GM23338 (cell line): ENCODE measurements at regions not wholly inside any gene's neighbourhood (a gene's known extent, or its start where the extent isn't known, plus 50 kb on each side); places are given as distances from the start of the nearest gene placed in this dataset.

Experiments
- ATAC-seq: fragments of 200-7000 bp; cut with Tn5 transposase; 3 replicates; pipeline ENCODE4 v1.9.1; 2020
- DNase-seq: peaks from one replicate; pipeline ENCODE4 v3.0.0-alpha.2; 2015; ENCODE audit warnings: low spot score
- H2AFZ ChIP-seq: fragments of 200-600 bp; sonication (generic); 2 replicates; pipeline ENCODE4 v1.8.0; 2016; ENCODE audit warnings: antibody characterized with exemption, mild to moderate bottlenecking, moderate library complexity
- H3F3A ChIP-seq: fragments of 200-600 bp; sonication (generic); replicated peaks from 2 replicates; pipeline ENCODE4 v1.8.0; 2017; ENCODE audit warnings: antibody characterized with exemption, mixed run types, low read depth
- H3K27ac ChIP-seq: fragments of 200-600 bp; sonication (generic); 2 replicates; pipeline ENCODE4 v1.6.1; 2016; ENCODE audit warnings: low read depth
- H3K27me3 ChIP-seq: fragments of 200-600 bp; sonication (generic); 2 replicates; pipeline ENCODE4 v1.8.0; 2016; ENCODE audit warnings: mild to moderate bottlenecking, mixed run types, moderate library complexity; ENCODE audit not compliant: insufficient read depth
- H3K36me3 ChIP-seq: fragments of 200-600 bp; sonication (generic); 2 replicates; pipeline ENCODE4 v1.8.0; 2016; ENCODE audit warnings: mild to moderate bottlenecking; ENCODE audit not compliant: insufficient read depth
- H3K4me1 ChIP-seq: fragments of 200-600 bp; sonication (generic); 2 replicates; pipeline ENCODE4 v1.8.0; 2016; ENCODE audit warnings: mild to moderate bottlenecking, moderate library complexity; ENCODE audit not compliant: insufficient read depth
- H3K4me2 ChIP-seq: fragments of 200-600 bp; sonication (generic); 2 replicates; pipeline ENCODE4 v1.7.1; 2017; ENCODE audit warnings: mixed run types
- H3K4me3 ChIP-seq: fragments of 200-600 bp; sonication (generic); 2 replicates; pipeline ENCODE4 v1.6.1; 2016; ENCODE audit warnings: mixed run types
- H3K79me2 ChIP-seq: fragments of 200-600 bp; sonication (generic); replicated peaks from 2 replicates; pipeline ENCODE4 v1.8.0; 2017; ENCODE audit warnings: mild to moderate bottlenecking; ENCODE audit not compliant: insufficient read depth
- H3K9me2 ChIP-seq: fragments of 200-600 bp; sonication (generic); 2 replicates; pipeline ENCODE4 v1.8.0; 2017; ENCODE audit not compliant: insufficient read depth
- H4K20me1 ChIP-seq: fragments of 200-600 bp; sonication (generic); replicated peaks from 2 replicates; pipeline ENCODE4 v1.8.0; 2017; ENCODE audit warnings: mild to moderate bottlenecking; ENCODE audit not compliant: insufficient read depth
- H3K27ac Mint-ChIP-seq: 2 replicates; pipeline ENCODE4 v1.8.0; 2020; ENCODE audit warnings: inconsistent platforms, mild to moderate bottlenecking, moderate library complexity, mixed read lengths
- H3K27me3 Mint-ChIP-seq: 3 replicates; pipeline ENCODE4 v1.8.0; 2022; ENCODE audit warnings: low read depth, mild to moderate bottlenecking, moderate library complexity, mixed read lengths, inconsistent platforms; ENCODE audit not compliant: insufficient read depth, poor library complexity
- H3K36me3 Mint-ChIP-seq: 3 replicates; pipeline ENCODE4 v1.8.0; 2021; ENCODE audit warnings: low read depth, mild to moderate bottlenecking, inconsistent platforms, moderate library complexity, mixed read lengths
- H3K4me1 Mint-ChIP-seq: 3 replicates; pipeline ENCODE4 v1.8.0; 2020; ENCODE audit warnings: mild to moderate bottlenecking, inconsistent platforms, mixed read lengths
- H3K4me3 Mint-ChIP-seq: 3 replicates; pipeline ENCODE4 v1.8.0; 2021; ENCODE audit warnings: moderate library complexity, mild to moderate bottlenecking, inconsistent platforms, mixed read lengths
- H3K9me3 Mint-ChIP-seq: 3 replicates; pipeline ENCODE4 v1.8.0; 2020; ENCODE audit warnings: moderate library complexity, mild to moderate bottlenecking, inconsistent platforms, mixed read lengths
- CREB1 ChIP-seq: fragments of 250-450 bp; sonication (Bioruptor Pico); IDR thresholded peaks from 2 replicates; pipeline ENCODE4 v1.5.0; 2020; ENCODE audit warnings: low read depth, mild to moderate bottlenecking, moderate library complexity
- CTCF ChIP-seq, 2 experiments: fragments of 200-600 bp in 1 of 2; sonication (generic) in 1 of 2; conservative IDR thresholded peaks; 2 replicates each; pipeline versions ENCODE4 v1.5.1 to v1.6.1; 2016 to 2017; ENCODE audit warnings: antibody characterized with exemption in 2 of 2, low read depth in 2 of 2, mild to moderate bottlenecking in 2 of 2, moderate library complexity in 1 of 2
- EZH2 ChIP-seq: fragments of 200-600 bp; sonication (generic); IDR thresholded peaks from one replicate; pipeline ENCODE4 v1.8.0; 2017; ENCODE audit warnings: antibody characterized with exemption, mild to moderate bottlenecking, low read depth; ENCODE audit not compliant: unreplicated experiment
- EZH2phosphoT487 ChIP-seq: fragments of 200-600 bp; sonication (generic); IDR thresholded peaks from one replicate; pipeline ENCODE4 v1.8.1; 2018; ENCODE audit warnings: antibody characterized with exemption; ENCODE audit not compliant: unreplicated experiment
- JUNB ChIP-seq: IDR thresholded peaks from one replicate; pipeline ENCODE4 v1.6.1; 2016; ENCODE audit warnings: antibody characterized with exemption; ENCODE audit not compliant: unreplicated experiment
- NANOG ChIP-seq: IDR thresholded peaks from 2 replicates; pipeline ENCODE4 v1.6.1; 2016; ENCODE audit warnings: antibody characterized with exemption, borderline replicate concordance
- POLR2AphosphoS5 ChIP-seq: IDR thresholded peaks from 2 replicates; pipeline ENCODE4 v1.6.1; 2016; ENCODE audit warnings: antibody characterized with exemption, low read depth
- REST ChIP-seq: IDR thresholded peaks from one replicate; pipeline ENCODE4 v1.6.1; 2018; ENCODE audit warnings: antibody characterized with exemption; ENCODE audit not compliant: unreplicated experiment
- STAT1 ChIP-seq: IDR thresholded peaks from one replicate; pipeline ENCODE4 v1.6.1; 2016; ENCODE audit warnings: antibody characterized with exemption; ENCODE audit not compliant: unreplicated experiment
- ZNF114 ChIP-seq: fragments of 250-450 bp; sonication (Bioruptor Pico); IDR thresholded peaks from 2 replicates; pipeline ENCODE4 v1.5.0; 2020; ENCODE audit warnings: mild to moderate bottlenecking, moderate library complexity
- ZNF331 ChIP-seq: fragments of 250-450 bp; sonication (Bioruptor Pico); IDR thresholded peaks from 2 replicates; pipeline ENCODE4 v1.5.0; 2020; ENCODE audit warnings: low read depth, mild to moderate bottlenecking, moderate library complexity
- ZNF462 ChIP-seq: fragments of 250-450 bp; sonication (Bioruptor Pico); IDR thresholded peaks from 2 replicates; pipeline ENCODE4 v1.5.0; 2020; ENCODE audit warnings: mild to moderate bottlenecking, moderate library complexity

- TF ChIP-seq ZNF462 (CRISPR knock-in tag) (no peak), ZNF114 (CRISPR knock-in tag) (no peak), POLR2AphosphoS5 (no peak), CTCF (conservative IDR thresholded peaks at IDR 0.05; ENCODE audit: low read depth in 2 of 2) (no peak), ZNF331 (CRISPR knock-in tag) (no peak)
These were observed 399.9 kb downstream of the SH3GL2 start (continued) for GRCh38 chr9:17978773-17979172.

- H4K20me1 ChIP-seq, result no peaks in the 10 kb centered on the region
- H3K4me2 ChIP-seq, result no peak overlapping the region
- no peaks in the 10 kb centered on the region for H3K36me3 Mint-ChIP-seq
- DNase-seq (no peak), ATAC-seq (no peak)
- peaks cover 1% of the 10 kb centered on the region; the same call in 2 of the 3 replicates for H3K4me1 Mint-ChIP-seq
- H3K4me3 ChIP-seq, result no peak overlapping the region
- H3K27me3 ChIP-seq, result no peaks in the 10 kb centered on the region
- H3K79me2 ChIP-seq, result no peaks in the 10 kb centered on the region
- H3K9me3 Mint-ChIP-seq, result no peaks in the 10 kb centered on the region
- no peaks in the 10 kb centered on the region for H3K4me1 ChIP-seq
- H2AFZ ChIP-seq, result no peak overlapping the region
- no peaks in the 10 kb centered on the region for H3K36me3 ChIP-seq
- H3K27me3 Mint-ChIP-seq, result peaks cover 2% of the 10 kb centered on the region
- no peaks in the 10 kb centered on the region for H3F3A ChIP-seq
- no peak overlapping the region for H3K4me3 Mint-ChIP-seq
- H3K27ac Mint-ChIP-seq, result no peak overlapping the region
- 0 out of 2 replicates have a peak, but pooled peaks cover 5% of the 10 kb centered on the region for H3K9me2 ChIP-seq
- no peak overlapping the region for H3K27ac ChIP-seq
- TF ChIP-seq JUNB (no peak), CREB1 (CRISPR knock-in tag) (no peak), NANOG (no peak), CTCF (conservative IDR thresholded peaks at IDR 0.05; ENCODE audit: low read depth in 2 of 2) (no peak), STAT1 (no peak), REST (no peak), POLR2AphosphoS5 (no peak), EZH2phosphoT487 (no peak), EZH2 (no peak)
These were observed 407.7 kb downstream of the SH3GL2 start for GRCh38 chr9:17986595-17986994.
